ENCODE measurements at regions not wholly inside any gene's neighbourhood (a gene's known extent, or its start where the extent isn't known, plus 50 kb on each side); places are given as distances from the start of the nearest gene placed in this dataset.

GRCh38 chr18:60929966-60930365 lies 403.3 kb upstream of the CDH20 start:
- CTCF ChIA-PET = no interaction called here
- Histone ChIP-seq H3K27me3 (ENCODE audit: control insufficient read depth, insufficient read depth, low read length) (no peaks in the 10 kb centered on the region), H3K4me3 (ENCODE audit: low read depth in 2 of 2, low read length in 2 of 2) (no peak overlapping the region), H3K27ac (ENCODE audit: low read length) (no peak overlapping the region), H3K9me3 (ENCODE audit: control insufficient read depth, insufficient read depth, low read depth, low read length) (no peaks in the 10 kb centered on the region), H3K4me1 (ENCODE audit: control insufficient read depth, insufficient read depth, low read length) (no peaks in the 10 kb centered on the region), H3K36me3 (ENCODE audit: control insufficient read depth, insufficient read depth, low read length) (no peaks in the 10 kb centered on the region)
- POLR2A ChIA-PET = no interaction called here
- no peak for TF ChIP-seq TCF7L2 (IDR thresholded peaks at IDR 0.05; ENCODE audit: low read depth, low read length)
- intact Hi-C loops (cut with micrococcal nuclease; ENCODE audit: unreplicated experiment) = no loop called here
- ATAC-seq (no peak), DNase-seq (ENCODE audit: low read depth, low spot score) (no peak)
- in situ Hi-C loops (cut with HindIII; ENCODE audit: low pct_unique_long_range_greater_than_20kb, low sequenced_read_pairs) = no loop called here
- no TSS peak for BruUV-seq (replicated peaks)

GRCh38 chr18:60935041-60935910 lies 398.0 kb upstream of the CDH20 start:
- H3K27me3 ChIP-seq (ENCODE audit: control insufficient read depth, insufficient read depth, low read length) = no peaks in the 10 kb centered on the region
- ChIA-PET POLR2A (no interaction called here), CTCF (no interaction called here)
- H3K36me3 ChIP-seq (ENCODE audit: control insufficient read depth, insufficient read depth, low read length) = no peaks in the 10 kb centered on the region
- H3K4me3 ChIP-seq (ENCODE audit: low read depth in 2 of 2, low read length in 2 of 2) = no peak overlapping the region
- BruUV-seq (replicated peaks) = no TSS peak
- no peaks in the 10 kb centered on the region for H3K9me3 ChIP-seq (ENCODE audit: control insufficient read depth, insufficient read depth, low read depth, low read length)
- TF ChIP-seq REST (IDR thresholded peaks at IDR 0.05; ENCODE audit: insufficient read depth in 1 of 2, low read depth in 2 of 2, low read length in 1 of 2) (no peak), CTCF (IDR thresholded peaks at IDR 0.05) (no peak), TCF7L2 (IDR thresholded peaks at IDR 0.05; ENCODE audit: low read depth, low read length) (no peak), POLR2AphosphoS5 (IDR thresholded peaks at IDR 0.05; ENCODE audit: low read depth, low read length) (no peak), SIN3A (IDR thresholded peaks at IDR 0.05; ENCODE audit: borderline replicate concordance, insufficient read depth, low read depth, low read length) (no peak)
- intact Hi-C loops (cut with micrococcal nuclease; ENCODE audit: unreplicated experiment) = no loop called here
- no peak for DNase-seq (ENCODE audit: low read depth, low spot score)
- in situ Hi-C loops (cut with HindIII; ENCODE audit: low pct_unique_long_range_greater_than_20kb, low sequenced_read_pairs) = no loop called here
- no peaks in the 10 kb centered on the region for H3K4me1 ChIP-seq (ENCODE audit: control insufficient read depth, insufficient read depth, low read length)
- H3K27ac ChIP-seq (ENCODE audit: low read length) = no peak overlapping the region
- no peak for ATAC-seq

DNA sequence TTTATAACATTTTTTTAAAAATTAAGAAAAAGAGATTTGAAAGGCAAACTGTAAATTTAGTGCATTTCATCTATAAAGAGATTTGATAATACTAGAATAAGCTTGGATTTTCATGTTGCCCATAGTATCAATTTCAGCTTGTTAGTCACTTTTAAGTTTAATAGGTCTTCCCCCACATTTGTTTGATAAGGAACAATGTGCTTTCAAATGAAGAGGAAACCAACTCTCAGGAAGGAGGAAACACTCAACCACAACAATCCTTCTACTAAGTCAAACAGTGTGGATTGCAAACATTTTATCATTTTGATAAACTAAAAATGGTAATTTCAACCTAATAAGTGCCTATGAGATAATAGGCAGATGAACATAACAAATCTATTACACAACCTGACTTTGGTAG lies 397.1 kb upstream of the CDH20 start:
- Histone ChIP-seq H3K4me1 (ENCODE audit: control insufficient read depth, insufficient read depth, low read length) (no peaks in the 10 kb centered on the region), H3K27me3 (ENCODE audit: control insufficient read depth, insufficient read depth, low read length) (no peaks in the 10 kb centered on the region), H3K27ac (ENCODE audit: low read length) (no peak overlapping the region), H3K4me3 (ENCODE audit: low read depth in 2 of 2, low read length in 2 of 2) (no peak overlapping the region), H3K36me3 (ENCODE audit: control insufficient read depth, insufficient read depth, low read length) (no peaks in the 10 kb centered on the region), H3K9me3 (ENCODE audit: control insufficient read depth, insufficient read depth, low read depth, low read length) (no peaks in the 10 kb centered on the region)
- intact Hi-C loops (cut with micrococcal nuclease; ENCODE audit: unreplicated experiment) (no loop called here), in situ Hi-C loops (cut with HindIII; ENCODE audit: low pct_unique_long_range_greater_than_20kb, low sequenced_read_pairs) (no loop called here)
- ATAC-seq (no peak), DNase-seq (ENCODE audit: low read depth, low spot score) (no peak)
- TF ChIP-seq TCF7L2 (IDR thresholded peaks at IDR 0.05; ENCODE audit: low read depth, low read length) = no peak
- ChIA-PET POLR2A (no interaction called here), CTCF (no interaction called here)
- BruUV-seq (replicated peaks) = no TSS peak
